ENCODE measurements at regions not wholly inside any gene's neighbourhood (a gene's known extent, or its start where the extent isn't known, plus 50 kb on each side); places are given as distances from the start of the nearest gene placed in this dataset.

DNA sequence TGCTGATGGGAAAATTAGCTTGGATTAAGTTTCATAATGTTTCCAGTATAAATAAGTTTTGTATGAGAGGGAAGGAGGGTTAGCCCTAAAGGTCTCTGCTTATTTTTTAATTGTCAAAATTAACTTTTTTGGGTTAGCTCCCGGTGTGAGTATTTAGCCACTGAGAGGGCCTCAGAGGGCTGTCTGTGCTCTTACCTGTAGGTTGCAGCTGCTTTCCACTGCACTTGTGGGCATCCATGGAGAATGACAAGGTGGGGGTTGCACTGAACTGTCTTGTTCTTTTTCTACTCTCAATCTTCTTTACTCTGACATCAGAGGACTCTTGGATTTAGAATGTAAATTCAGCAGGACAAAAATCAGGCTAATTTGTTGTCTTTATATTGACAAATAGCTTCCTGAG is 81.4 kb downstream of the CD164 start:
- Mint-ChIP-seq H3K36me3 (ENCODE audit: low read depth) (no peaks in the 10 kb centered on the region), H3K4me1 (ENCODE audit: low read depth) (peaks cover 47% of the 10 kb centered on the region), H3K4me3 (no peak overlapping the region), H3K27me3 (peaks cover 11% of the 10 kb centered on the region), H3K27ac (no peak overlapping the region), H3K9me3 (no peaks in the 10 kb centered on the region)
- intact Hi-C loops (cut with micrococcal nuclease), result loop anchor here (10.0 kb wide), 1 partner anchor 116 kb away; no protein-coding TSS in a partner anchor

GRCh38 chr6:109299776-109300564 is 82.3 kb downstream of the CD164 start:
- Mint-ChIP-seq H3K9me3 (no peaks in the 10 kb centered on the region), H3K36me3 (ENCODE audit: low read depth) (no peaks in the 10 kb centered on the region), H3K4me1 (ENCODE audit: low read depth) (peaks cover 45% of the 10 kb centered on the region), H3K4me3 (no peak overlapping the region), H3K27ac (no peak overlapping the region), H3K27me3 (peaks cover 11% of the 10 kb centered on the region)
- intact Hi-C loops (cut with micrococcal nuclease), result loop anchor here (10.0 kb wide), 1 partner anchor 115 kb away; no protein-coding TSS in a partner anchor

GRCh38 chr6:109299265-109299607 is 83.0 kb downstream of the CD164 start:
- H3K27me3 Mint-ChIP-seq, result peaks cover 11% of the 10 kb centered on the region
- no peaks in the 10 kb centered on the region for H3K9me3 Mint-ChIP-seq
- no peak overlapping the region for H3K4me3 Mint-ChIP-seq
- intact Hi-C loops (cut with micrococcal nuclease), result no loop called here
- no peaks in the 10 kb centered on the region for H3K36me3 Mint-ChIP-seq (ENCODE audit: low read depth)
- H3K27ac Mint-ChIP-seq, result no peak overlapping the region
- H3K4me1 Mint-ChIP-seq (ENCODE audit: low read depth), result peaks cover 39% of the 10 kb centered on the region

GRCh38 chr6:109298605-109299264 is 83.5 kb downstream of the CD164 start:
- H3K27me3 Mint-ChIP-seq, result peaks cover 11% of the 10 kb centered on the region
- intact Hi-C loops (cut with micrococcal nuclease), result no loop called here
- no peaks in the 10 kb centered on the region for H3K36me3 Mint-ChIP-seq (ENCODE audit: low read depth)
- no peaks in the 10 kb centered on the region for H3K9me3 Mint-ChIP-seq
- H3K4me3 Mint-ChIP-seq, result no peak overlapping the region
- peaks cover 39% of the 10 kb centered on the region for H3K4me1 Mint-ChIP-seq (ENCODE audit: low read depth)
- H3K27ac Mint-ChIP-seq, result no peak overlapping the region

- no peak overlapping the region for H3K4me3 Mint-ChIP-seq
- peaks cover 38% of the 10 kb centered on the region for H3K4me1 Mint-ChIP-seq (ENCODE audit: low read depth)
- intact Hi-C loops (cut with micrococcal nuclease), result no loop called here
- no peaks in the 10 kb centered on the region for H3K36me3 Mint-ChIP-seq (ENCODE audit: low read depth)
- H3K27me3 Mint-ChIP-seq, result peaks cover 11% of the 10 kb centered on the region
- H3K9me3 Mint-ChIP-seq, result no peaks in the 10 kb centered on the region
- H3K27ac Mint-ChIP-seq, result peak overlapping the region; percentile 53
Observed at GRCh38 chr6:109297406-109298110, 84.7 kb downstream of the CD164 start.

DNA sequence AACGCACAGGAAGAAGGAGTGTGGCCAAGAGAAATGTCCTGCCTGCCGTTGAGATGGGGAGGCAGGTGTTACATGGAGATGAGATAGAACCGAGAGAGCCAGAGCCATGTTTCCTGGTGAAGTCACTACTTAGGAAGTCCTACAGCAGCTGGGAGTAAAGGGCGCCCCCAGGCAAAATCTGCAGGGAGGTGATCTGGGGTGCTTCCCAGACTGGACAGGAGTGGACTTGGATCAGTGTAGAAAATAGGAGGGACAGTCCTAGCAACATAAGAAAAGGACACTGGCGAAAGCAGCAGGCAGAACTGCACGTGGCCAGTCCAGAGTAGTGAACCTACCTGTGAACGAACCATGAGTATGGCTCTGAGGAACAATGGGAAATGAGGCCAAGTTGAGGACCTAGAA is 85.3 kb downstream of the CD164 start:
- H3K9me3 Mint-ChIP-seq, result no peaks in the 10 kb centered on the region
- H3K4me1 Mint-ChIP-seq (ENCODE audit: low read depth), result peaks cover 38% of the 10 kb centered on the region
- H3K27me3 Mint-ChIP-seq, result peaks cover 11% of the 10 kb centered on the region
- intact Hi-C loops (cut with micrococcal nuclease), result no loop called here
- no peak overlapping the region for H3K27ac Mint-ChIP-seq
- H3K36me3 Mint-ChIP-seq (ENCODE audit: low read depth), result no peaks in the 10 kb centered on the region
- no peak overlapping the region for H3K4me3 Mint-ChIP-seq

GRCh38 chr6:109296452-109296851 is 85.8 kb downstream of the CD164 start:
- no peaks in the 10 kb centered on the region for H3K36me3 Mint-ChIP-seq (ENCODE audit: low read depth)
- H3K4me1 Mint-ChIP-seq (ENCODE audit: low read depth), result peaks cover 38% of the 10 kb centered on the region
- no peaks in the 10 kb centered on the region for H3K9me3 Mint-ChIP-seq
- no peak overlapping the region for H3K27ac Mint-ChIP-seq
- intact Hi-C loops (cut with micrococcal nuclease), result no loop called here
- H3K27me3 Mint-ChIP-seq, result peaks cover 11% of the 10 kb centered on the region
- H3K4me3 Mint-ChIP-seq, result no peak overlapping the region

GRCh38 chr6:109295774-109296156 is 86.5 kb downstream of the CD164 start:
- intact Hi-C loops (cut with micrococcal nuclease), result no loop called here
- Mint-ChIP-seq H3K36me3 (ENCODE audit: low read depth) (no peaks in the 10 kb centered on the region), H3K27ac (no peak overlapping the region), H3K4me3 (no peak overlapping the region), H3K4me1 (ENCODE audit: low read depth) (peaks cover 38% of the 10 kb centered on the region), H3K27me3 (peaks cover 11% of the 10 kb centered on the region), H3K9me3 (no peaks in the 10 kb centered on the region)

- peaks cover 36% of the 10 kb centered on the region for H3K4me1 Mint-ChIP-seq (ENCODE audit: low read depth)
- H3K27me3 Mint-ChIP-seq, result peaks cover 13% of the 10 kb centered on the region
Observed at GRCh38 chr6:109295109-109295773, 87.0 kb downstream of the CD164 start.

GRCh38 chr6:109292983-109293586 is 89.2 kb downstream of the CD164 start:
- H3K4me3 Mint-ChIP-seq, result no peak overlapping the region

More at GRCh38 chr6:109295109-109295773, 87.0 kb downstream of the CD164 start:
- no peak overlapping the region for H3K4me3 Mint-ChIP-seq
- H3K9me3 Mint-ChIP-seq, result no peaks in the 10 kb centered on the region
- intact Hi-C loops (cut with micrococcal nuclease), result no loop called here
- no peaks in the 10 kb centered on the region for H3K36me3 Mint-ChIP-seq (ENCODE audit: low read depth)
- H3K27ac Mint-ChIP-seq, result no peak overlapping the region

DNA sequence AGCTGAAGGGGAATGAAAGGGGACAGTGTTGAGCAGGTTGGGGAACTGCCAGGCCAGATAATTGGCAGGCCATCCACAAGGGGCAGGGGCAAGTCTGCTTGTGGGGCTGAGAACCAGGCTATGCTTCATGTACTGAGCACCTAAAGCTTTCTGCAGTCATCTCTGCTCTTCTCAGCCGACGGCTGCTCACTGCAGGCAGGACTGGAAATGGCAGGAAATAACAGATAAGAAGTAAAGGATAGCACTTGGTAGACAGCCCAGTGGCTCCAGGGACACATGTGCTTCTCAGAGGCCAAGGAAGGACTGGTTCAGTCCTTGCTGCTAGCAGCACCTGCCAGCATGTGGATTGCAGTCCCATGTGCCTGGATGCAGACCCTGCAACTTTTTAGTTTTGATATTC is 89.8 kb downstream of the CD164 start:
- Mint-ChIP-seq H3K9me3 (no peaks in the 10 kb centered on the region), H3K27me3 (peaks cover 8% of the 10 kb centered on the region), H3K27ac (no peak overlapping the region), H3K4me3 (no peak overlapping the region), H3K4me1 (ENCODE audit: low read depth) (peaks cover 25% of the 10 kb centered on the region), H3K36me3 (ENCODE audit: low read depth) (no peaks in the 10 kb centered on the region)
- intact Hi-C loops (cut with micrococcal nuclease), result no loop called here

More at GRCh38 chr6:109292983-109293586, 89.2 kb downstream of the CD164 start:
- Mint-ChIP-seq H3K9me3 (no peaks in the 10 kb centered on the region), H3K36me3 (ENCODE audit: low read depth) (no peaks in the 10 kb centered on the region), H3K27ac (no peak overlapping the region), H3K27me3 (peaks cover 12% of the 10 kb centered on the region), H3K4me1 (ENCODE audit: low read depth) (peaks cover 24% of the 10 kb centered on the region)
- intact Hi-C loops (cut with micrococcal nuclease), result no loop called here

- intact Hi-C loops (cut with micrococcal nuclease), result no loop called here
Observed at GRCh38 chr6:109291902-109292301, 90.4 kb downstream of the CD164 start.

DNA sequence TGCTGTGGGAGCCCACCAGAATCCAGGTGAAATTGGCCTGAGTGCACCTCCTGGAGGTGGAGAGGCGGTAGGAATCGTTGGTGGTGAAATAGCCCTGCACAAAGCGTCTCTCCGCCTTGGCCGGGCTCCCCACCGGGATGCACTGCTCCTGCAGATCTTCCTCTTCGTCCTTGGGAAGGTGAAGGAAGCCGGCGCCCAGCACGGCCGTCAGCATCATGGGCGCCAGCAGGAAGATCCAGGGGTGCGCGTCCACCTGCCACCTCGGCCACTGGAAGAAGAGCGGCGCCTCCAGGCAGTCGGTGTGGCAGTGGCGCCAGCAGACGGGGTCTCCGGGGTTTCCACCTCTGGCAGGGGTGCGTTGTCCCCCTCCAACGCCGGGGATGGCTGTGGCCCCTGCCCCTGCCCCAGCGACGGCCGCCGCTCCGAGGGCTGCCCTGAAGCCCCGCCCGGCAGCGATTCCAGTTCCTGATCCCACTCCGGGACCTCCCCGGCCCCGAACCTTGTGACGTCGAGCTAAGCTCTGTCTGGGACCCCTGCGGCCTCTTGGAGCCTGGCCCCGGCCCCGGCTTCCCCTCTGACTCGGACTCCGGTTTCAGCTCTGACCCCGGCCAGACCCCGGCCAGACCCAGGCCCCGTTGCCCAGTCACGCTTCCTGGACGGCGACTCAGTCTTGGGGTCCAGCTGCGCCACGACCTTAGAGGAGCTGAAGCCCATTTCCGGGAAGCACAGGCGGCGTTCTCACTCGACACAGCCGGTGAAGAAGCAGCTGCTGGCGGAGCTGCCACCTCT is 91.9 kb downstream of the CD164 start:
- H3K4me1 Mint-ChIP-seq (ENCODE audit: low read depth), result peaks cover 16% of the 10 kb centered on the region
- no peak overlapping the region for H3K27ac Mint-ChIP-seq
- intact Hi-C loops (cut with micrococcal nuclease), result no loop called here
- H3K27me3 Mint-ChIP-seq, result peaks cover 2% of the 10 kb centered on the region
- no peaks in the 10 kb centered on the region for H3K9me3 Mint-ChIP-seq
- H3K36me3 Mint-ChIP-seq (ENCODE audit: low read depth), result no peaks in the 10 kb centered on the region
- no peak overlapping the region for H3K4me3 Mint-ChIP-seq

More at GRCh38 chr6:109291902-109292301, 90.4 kb downstream of the CD164 start:
- Mint-ChIP-seq H3K36me3 (ENCODE audit: low read depth) (no peaks in the 10 kb centered on the region), H3K4me3 (no peak overlapping the region), H3K4me1 (ENCODE audit: low read depth) (peaks cover 23% of the 10 kb centered on the region), H3K27ac (no peak overlapping the region), H3K27me3 (peaks cover 7% of the 10 kb centered on the region), H3K9me3 (no peaks in the 10 kb centered on the region)

Data from dendritic cell treated with granulocyte-macrophage colony-stimulating factor and Interleukin-4, amounts not matched to agents 40 ng/mL and 50 ng/mL, for 4 days (primary cell).